ENCODE measurements at regions not wholly inside any gene's neighbourhood (a gene's known extent, or its start where the extent isn't known, plus 50 kb on each side); places are given as distances from the start of the nearest gene placed in this dataset.

DNA sequence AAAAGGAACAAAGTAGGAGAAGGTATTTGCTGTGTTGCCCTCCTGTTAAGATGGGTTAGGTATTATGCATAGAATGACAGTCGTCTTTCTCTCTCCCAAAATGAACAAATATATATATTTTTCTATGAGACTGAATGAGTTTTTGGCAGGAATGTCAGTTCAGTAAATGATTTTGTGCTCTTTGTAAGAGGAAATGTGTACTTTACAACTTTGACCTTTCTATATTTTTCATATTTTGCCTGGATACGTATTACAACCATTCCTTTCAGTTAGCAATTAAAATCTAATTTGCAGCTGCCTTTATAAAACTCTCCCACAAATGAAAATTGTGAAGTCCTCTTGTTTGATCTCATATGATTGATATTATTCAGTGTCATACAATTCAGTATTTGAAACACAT lies 336.6 kb upstream of the MEOX2 start:
- ATAC-seq (ENCODE audit: insufficient read depth, low read depth) = no peak
- H3K4me1 ChIP-seq (ENCODE audit: insufficient read depth, low read length) = no peaks in the 10 kb centered on the region
- H3K79me2 ChIP-seq (ENCODE audit: insufficient read depth, low read length) = no peaks in the 10 kb centered on the region
- H4K20me1 ChIP-seq (ENCODE audit: insufficient read depth, low read length) = no peaks in the 10 kb centered on the region
- H3K27me3 ChIP-seq (ENCODE audit: insufficient read depth, low read length, poor library complexity) = no peaks in the 10 kb centered on the region
- DNase-seq = no peak
- no peaks in the 10 kb centered on the region for H3K36me3 ChIP-seq (ENCODE audit: insufficient read depth, low read length)
- TF ChIP-seq, protein P1, sequence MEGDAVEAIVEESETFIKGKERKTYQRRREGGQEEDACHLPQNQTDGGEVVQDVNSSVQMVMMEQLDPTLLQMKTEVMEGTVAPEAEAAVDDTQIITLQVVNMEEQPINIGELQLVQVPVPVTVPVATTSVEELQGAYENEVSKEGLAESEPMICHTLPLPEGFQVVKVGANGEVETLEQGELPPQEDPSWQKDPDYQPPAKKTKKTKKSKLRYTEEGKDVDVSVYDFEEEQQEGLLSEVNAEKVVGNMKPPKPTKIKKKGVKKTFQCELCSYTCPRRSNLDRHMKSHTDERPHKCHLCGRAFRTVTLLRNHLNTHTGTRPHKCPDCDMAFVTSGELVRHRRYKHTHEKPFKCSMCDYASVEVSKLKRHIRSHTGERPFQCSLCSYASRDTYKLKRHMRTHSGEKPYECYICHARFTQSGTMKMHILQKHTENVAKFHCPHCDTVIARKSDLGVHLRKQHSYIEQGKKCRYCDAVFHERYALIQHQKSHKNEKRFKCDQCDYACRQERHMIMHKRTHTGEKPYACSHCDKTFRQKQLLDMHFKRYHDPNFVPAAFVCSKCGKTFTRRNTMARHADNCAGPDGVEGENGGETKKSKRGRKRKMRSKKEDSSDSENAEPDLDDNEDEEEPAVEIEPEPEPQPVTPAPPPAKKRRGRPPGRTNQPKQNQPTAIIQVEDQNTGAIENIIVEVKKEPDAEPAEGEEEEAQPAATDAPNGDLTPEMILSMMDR (IDR thresholded peaks at IDR 0.05; ENCODE audit: borderline replicate concordance, extremely low read depth, low read length, poor library complexity, severe bottlenecking) = no peak
- no peak for TF ChIP-seq EZH2 (IDR thresholded peaks at IDR 0.05; ENCODE audit: borderline replicate concordance, low read depth, low read length, severe bottlenecking)
- no peak overlapping the region for H3K9ac ChIP-seq (ENCODE audit: low read depth, low read length)
- no peak overlapping the region for H3K27ac ChIP-seq (ENCODE audit: low read length)
- H3K4me3 ChIP-seq (ENCODE audit: low read depth in 1 of 2, low read length in 2 of 2) = no peak overlapping the region
- H3K9me3 ChIP-seq (ENCODE audit: insufficient read depth, low read length, severe bottlenecking) = no peaks in the 10 kb centered on the region
- no peak overlapping the region for H2AFZ ChIP-seq (ENCODE audit: low read depth, low read length)
- no peak overlapping the region for H3K4me2 ChIP-seq (ENCODE audit: insufficient read depth, low read length)

- Histone ChIP-seq H3K9ac (ENCODE audit: low read depth, low read length) (no peak overlapping the region), H3K4me3 (ENCODE audit: low read depth in 1 of 2, low read length in 2 of 2) (no peak overlapping the region), H3K79me2 (ENCODE audit: insufficient read depth, low read length) (no peaks in the 10 kb centered on the region), H3K27ac (ENCODE audit: low read length) (no peak overlapping the region), H3K9me3 (ENCODE audit: insufficient read depth, low read length, severe bottlenecking) (no peaks in the 10 kb centered on the region), H4K20me1 (ENCODE audit: insufficient read depth, low read length) (no peaks in the 10 kb centered on the region), H3K27me3 (ENCODE audit: insufficient read depth, low read length, poor library complexity) (no peaks in the 10 kb centered on the region), H3K4me2 (ENCODE audit: insufficient read depth, low read length) (no peak overlapping the region), H3K36me3 (ENCODE audit: insufficient read depth, low read length) (no peaks in the 10 kb centered on the region), H2AFZ (ENCODE audit: low read depth, low read length) (no peak overlapping the region), H3K4me1 (ENCODE audit: insufficient read depth, low read length) (no peaks in the 10 kb centered on the region)
- ATAC-seq (ENCODE audit: insufficient read depth, low read depth) = no peak
- TF ChIP-seq EZH2 (IDR thresholded peaks at IDR 0.05; ENCODE audit: borderline replicate concordance, low read depth, low read length, severe bottlenecking) = no peak
- TF ChIP-seq, protein P1 (IDR thresholded peaks at IDR 0.05; ENCODE audit: borderline replicate concordance, extremely low read depth, low read length, poor library complexity, severe bottlenecking) = no peak
- no peak for DNase-seq
Observed at GRCh38 chr7:16021851-16022250, 335.4 kb upstream of the MEOX2 start.

GRCh38 chr7:16015981-16016380 lies 329.5 kb upstream of the MEOX2 start:
- no peak overlapping the region for H2AFZ ChIP-seq (ENCODE audit: low read depth, low read length)
- H4K20me1 ChIP-seq (ENCODE audit: insufficient read depth, low read length) = no peaks in the 10 kb centered on the region
- H3K27me3 ChIP-seq (ENCODE audit: insufficient read depth, low read length, poor library complexity) = no peaks in the 10 kb centered on the region
- no peak for DNase-seq
- no peaks in the 10 kb centered on the region for H3K36me3 ChIP-seq (ENCODE audit: insufficient read depth, low read length)
- H3K9ac ChIP-seq (ENCODE audit: low read depth, low read length) = no peak overlapping the region
- no peak for ATAC-seq (ENCODE audit: insufficient read depth, low read depth)
- no peaks in the 10 kb centered on the region for H3K4me1 ChIP-seq (ENCODE audit: insufficient read depth, low read length)
- H3K27ac ChIP-seq (ENCODE audit: low read length) = no peak overlapping the region
- H3K79me2 ChIP-seq (ENCODE audit: insufficient read depth, low read length) = no peaks in the 10 kb centered on the region
- TF ChIP-seq, protein P1 (IDR thresholded peaks at IDR 0.05; ENCODE audit: borderline replicate concordance, extremely low read depth, low read length, poor library complexity, severe bottlenecking) = no peak
- TF ChIP-seq EZH2 (IDR thresholded peaks at IDR 0.05; ENCODE audit: borderline replicate concordance, low read depth, low read length, severe bottlenecking) = no peak
- H3K9me3 ChIP-seq (ENCODE audit: insufficient read depth, low read length, severe bottlenecking) = no peaks in the 10 kb centered on the region
- no peak overlapping the region for H3K4me3 ChIP-seq (ENCODE audit: low read depth in 1 of 2, low read length in 2 of 2)
- no peak overlapping the region for H3K4me2 ChIP-seq (ENCODE audit: insufficient read depth, low read length)

DNA sequence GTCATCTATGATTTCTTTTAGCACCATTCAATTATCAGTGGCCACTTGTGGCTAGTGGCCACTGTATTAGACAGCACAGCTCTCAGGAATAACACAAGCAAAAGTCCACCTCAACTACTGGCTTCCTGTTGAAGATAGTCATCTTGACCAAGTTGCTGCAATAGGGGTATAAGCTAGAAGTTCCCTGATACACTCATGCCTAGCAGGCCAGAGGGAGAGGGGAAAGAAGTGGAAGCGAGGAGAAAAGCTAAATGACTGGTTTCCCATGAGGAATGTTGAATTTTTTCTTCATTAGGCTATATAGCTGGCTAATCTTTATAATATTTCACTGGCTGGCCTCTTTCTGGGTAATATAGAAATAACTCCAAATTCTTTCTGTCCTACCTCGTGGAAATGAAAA lies 327.5 kb upstream of the MEOX2 start:
- Histone ChIP-seq H3K9ac (ENCODE audit: low read depth, low read length) (no peak overlapping the region), H3K4me3 (ENCODE audit: low read depth in 1 of 2, low read length in 2 of 2) (no peak overlapping the region), H3K9me3 (ENCODE audit: insufficient read depth, low read length, severe bottlenecking) (no peaks in the 10 kb centered on the region), H3K27me3 (ENCODE audit: insufficient read depth, low read length, poor library complexity) (no peaks in the 10 kb centered on the region), H2AFZ (ENCODE audit: low read depth, low read length) (no peak overlapping the region), H3K4me2 (ENCODE audit: insufficient read depth, low read length) (no peak overlapping the region), H3K27ac (ENCODE audit: low read length) (no peak overlapping the region), H3K4me1 (ENCODE audit: insufficient read depth, low read length) (no peaks in the 10 kb centered on the region), H3K36me3 (ENCODE audit: insufficient read depth, low read length) (no peaks in the 10 kb centered on the region), H4K20me1 (ENCODE audit: insufficient read depth, low read length) (no peaks in the 10 kb centered on the region), H3K79me2 (ENCODE audit: insufficient read depth, low read length) (no peaks in the 10 kb centered on the region)
- ATAC-seq (ENCODE audit: insufficient read depth, low read depth) = no peak
- TF ChIP-seq EZH2 (IDR thresholded peaks at IDR 0.05; ENCODE audit: borderline replicate concordance, low read depth, low read length, severe bottlenecking) = no peak
- TF ChIP-seq, protein P1 (IDR thresholded peaks at IDR 0.05; ENCODE audit: borderline replicate concordance, extremely low read depth, low read length, poor library complexity, severe bottlenecking) = no peak
- DNase-seq = no peak
